Esophagus squamous epithelium (tissue), 5 donors: ENCODE measurements at regions not wholly inside any gene's neighbourhood (a gene's known extent, or its start where the extent isn't known, plus 50 kb on each side); places are given as distances from the start of the nearest gene placed in this dataset.

Experiments
- DNase-seq: peaks from one replicate; lab custom pipeline; 2025; lab: John Stamatoyannopoulos, UW
- H3K27ac ChIP-seq, 4 donors: fragments of 200-600 bp; sonication (generic); one replicate each; pipeline ENCODE4 v1.5.1; 2016 to 2019; ENCODE audit warnings: mild to moderate bottlenecking in 1 of 4
- H3K27me3 ChIP-seq, 4 donors: fragments of 200-600 bp; sonication (generic); 1 replicate in 3 of 4; 2 replicates in 1 of 4; pipeline versions ENCODE4 v1.5.1 to v1.6.0; 2017 to 2021; ENCODE audit warnings: antibody characterized with exemption in 1 of 4
- H3K36me3 ChIP-seq, 3 donors: fragments of 200-600 bp; sonication (generic); one replicate each; pipeline ENCODE4 v1.5.1; 2016 to 2019
- H3K4me1 ChIP-seq, 3 donors: fragments of 200-600 bp; sonication (generic); one replicate each; pipeline ENCODE4 v1.5.1; 2017 to 2019
- H3K4me3 ChIP-seq, 4 donors: fragments of 200-600 bp; sonication (generic); 1 replicate in 3 of 4; 2 replicates in 1 of 4; pipeline ENCODE4 v1.5.1; 2016 to 2019; ENCODE audit warnings: mild to moderate bottlenecking in 2 of 4, moderate library complexity in 1 of 4
- H3K9me3 ChIP-seq, 3 donors: fragments of 200-600 bp; sonication (generic); one replicate each; pipeline ENCODE4 v1.5.1; 2016 to 2019
- CTCF ChIP-seq, 6 experiments: fragments of 450-650 bp in 4 of 6; fragments of 200-600 bp in 2 of 6; sonication (generic) in 2 of 6; IDR thresholded peaks; one replicate each; pipeline ENCODE4 v1.5.1; 2016 to 2019; ENCODE audit warnings: antibody characterized with exemption in 6 of 6, mild to moderate bottlenecking in 4 of 6, moderate library complexity in 4 of 6
- POLR2A ChIP-seq, 4 donors: fragments of 450-650 bp; IDR thresholded peaks; one replicate each; pipeline ENCODE4 v1.6.1; 2017; ENCODE audit warnings: antibody characterized with exemption in 4 of 4, mild to moderate bottlenecking in 4 of 4, moderate library complexity in 3 of 4
- WGBS, 2 donors: methylation state at CpG; one replicate each; pipeline ENCODE4 v1.1.5; 2018; 5-methylcytosine and 5-hydroxymethylcytosine counted together
- intact Hi-C: fragments of 100-400 bp; cut with DNase I; formaldehyde crosslinking; loops from one replicate; pipeline ENCODE4 v1.15.0; 2022
- donor health status: DM: yes; HTN: yes; CAD: no.

GRCh38 chr2:85959185-85959584 lies 70.4 kb upstream of the ST3GAL5 start:
- Histone ChIP-seq H3K36me3 (no peaks in the 10 kb centered on the region), H3K4me1 (peaks cover 0 to 11% (median 4%) of the 10 kb centered on the region in 3 donors), H3K27me3 (no peaks in the 10 kb centered on the region), H3K9me3 (peaks cover 0 to 18% (median 0%) of the 10 kb centered on the region in 3 donors), H3K27ac (no peak overlapping the region), H3K4me3 (no peak overlapping the region)
- WGBS, 2 donors, result 61 to 62% methylated on average over 5 of the region's 5 CpGs
- DNase-seq, result no peak
- intact Hi-C loops, result no loop called here
- no peak for TF ChIP-seq CTCF (IDR thresholded peaks at IDR 0.05)
- TF ChIP-seq POLR2A (IDR thresholded peaks at IDR 0.05), result no peak

GRCh38 chr2:85958731-85959130 lies 69.9 kb upstream of the ST3GAL5 start:
- intact Hi-C loops, result no loop called here
- H3K4me1 ChIP-seq, result peaks cover 0 to 11% (median 4%) of the 10 kb centered on the region in 3 donors
- no peaks in the 10 kb centered on the region for H3K27me3 ChIP-seq
- H3K27ac ChIP-seq, result no peak overlapping the region
- peaks cover 0 to 14% (median 0%) of the 10 kb centered on the region in 3 donors for H3K9me3 ChIP-seq
- H3K36me3 ChIP-seq, result no peaks in the 10 kb centered on the region
- H3K4me3 ChIP-seq, result no peak overlapping the region
- DNase-seq, result no peak
- TF ChIP-seq POLR2A (IDR thresholded peaks at IDR 0.05), result no peak
- no peak for TF ChIP-seq CTCF (IDR thresholded peaks at IDR 0.05)
- WGBS, 2 donors, result 87 to 90% methylated on average over 12 to 15 of the region's 15 CpGs

DNA sequence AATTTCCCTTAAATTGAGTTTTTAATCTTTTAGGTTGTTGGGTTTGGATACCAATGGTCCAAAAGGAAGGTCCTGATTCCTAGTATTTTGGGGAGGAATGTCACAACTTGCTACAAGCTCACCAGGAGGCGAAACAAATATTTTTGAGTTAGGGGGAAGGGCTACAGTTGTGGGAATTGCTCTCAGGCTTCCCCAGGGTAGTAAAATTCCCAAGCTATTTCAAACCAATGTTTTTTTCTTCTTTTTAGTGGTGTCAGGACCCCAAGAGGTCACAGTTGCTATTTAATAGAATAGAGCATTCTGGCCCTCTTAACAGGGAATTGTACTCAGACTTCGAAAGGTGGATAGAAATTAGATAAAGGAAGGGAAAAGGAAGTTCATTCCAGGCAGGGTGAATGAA lies 68.5 kb upstream of the ST3GAL5 start:
- intact Hi-C loops, result no loop called here
- DNase-seq, result no peak
- H3K27ac ChIP-seq, result no peak overlapping the region
- TF ChIP-seq POLR2A (IDR thresholded peaks at IDR 0.05) (no peak), CTCF (IDR thresholded peaks at IDR 0.05) (no peak)
- 93 to 97% methylated on average over 2 of the region's 2 CpGs for WGBS, 2 donors
- H3K4me3 ChIP-seq, result no peak overlapping the region
- no peaks in the 10 kb centered on the region for H3K27me3 ChIP-seq
- peaks cover 0 to 11% (median 4%) of the 10 kb centered on the region in 3 donors for H3K4me1 ChIP-seq
- H3K36me3 ChIP-seq, result no peaks in the 10 kb centered on the region
- H3K9me3 ChIP-seq, result peaks cover 0 to 10% (median 0%) of the 10 kb centered on the region in 3 donors

GRCh38 chr2:85956646-85957039 lies 67.9 kb upstream of the ST3GAL5 start:
- Histone ChIP-seq H3K4me3 (no peak overlapping the region), H3K27ac (no peak overlapping the region), H3K9me3 (peaks cover 0 to 10% (median 0%) of the 10 kb centered on the region in 3 donors), H3K27me3 (no peaks in the 10 kb centered on the region), H3K36me3 (no peaks in the 10 kb centered on the region), H3K4me1 (peaks cover 0 to 11% (median 4%) of the 10 kb centered on the region in 3 donors)
- DNase-seq, result no peak
- no peak for TF ChIP-seq POLR2A (IDR thresholded peaks at IDR 0.05)
- no peak for TF ChIP-seq CTCF (IDR thresholded peaks at IDR 0.05)
- intact Hi-C loops, result no loop called here
- WGBS, 2 donors, result 72 to 75% methylated on average over 4 of the region's 4 CpGs

- 57 to 71% methylated on average over 10 of the region's 10 CpGs for WGBS, 2 donors
- no peak for DNase-seq
- no peak overlapping the region for H3K4me3 ChIP-seq
- H3K9me3 ChIP-seq, result no peaks in the 10 kb centered on the region
- peak overlapping the region in 1 of 4 donors; percentile 28 for H3K27ac ChIP-seq
- no peaks in the 10 kb centered on the region for H3K27me3 ChIP-seq
- intact Hi-C loops, result no loop called here
- no peaks in the 10 kb centered on the region for H3K36me3 ChIP-seq
- H3K4me1 ChIP-seq, result peaks cover 0 to 11% (median 4%) of the 10 kb centered on the region in 3 donors
- TF ChIP-seq POLR2A (IDR thresholded peaks at IDR 0.05) (no peak), CTCF (IDR thresholded peaks at IDR 0.05) (no peak)
These were observed 66.0 kb upstream of the ST3GAL5 start for GRCh38 chr2:85954590-85955458.
